ENCODE measurements at regions not wholly inside any gene's neighbourhood (a gene's known extent, or its start where the extent isn't known, plus 50 kb on each side); places are given as distances from the start of the nearest gene placed in this dataset.

- TF ChIP-seq NFE2L2 (IDR thresholded peaks at IDR 0.05; ENCODE audit: low read depth, low read length) (no peak), MXI1 (IDR thresholded peaks at IDR 0.05; ENCODE audit: borderline replicate concordance, low read depth, low read length) (no peak)
Measured at GRCh38 chr6:148107911-148108310, 234.7 kb upstream of the SASH1 start.

All from IMR-90 (cell line).